HCT116 (cell line): ENCODE measurements at regions not wholly inside any gene's neighbourhood (a gene's known extent, or its start where the extent isn't known, plus 50 kb on each side); places are given as distances from the start of the nearest gene placed in this dataset.

Experiments
- ATAC-seq: fragments of 200-7000 bp; cut with Tn5 transposase; 2 replicates; pipeline ENCODE4 v1.9.1; 2020; ENCODE audit warnings: mild to moderate bottlenecking, moderate library complexity
- BruUV-seq: library from RNA; stranded (reverse); fragments of 400-500 nt; replicated peaks from 2 replicates; lab custom pipeline; 2021; lab: Mats Ljungman, UMichigan
- CTCF ChIA-PET: fragments of 300-600 bp; sonication (Branson Sonifier 250); formaldehyde crosslinking; loops from one replicate; lab custom pipeline; 2021; ENCODE audit warnings: antibody characterized with exemption; lab: Charles Lee
- POLR2A ChIA-PET: fragments of 300-600, 350-600 bp; sonication (Branson Sonifier 250); formaldehyde crosslinking; loops from one replicate; lab custom pipeline; 2021; ENCODE audit warnings: antibody characterized with exemption; lab: Charles Lee
- RAD21 ChIA-PET, 2 experiments: fragments of 300-600 bp; sonication (Branson Sonifier 250); formaldehyde crosslinking; loops; one replicate each; lab custom pipeline; 2023; ENCODE audit warnings: low total read pairs in 2 of 2; ENCODE audit not compliant: uncharacterized antibody in 2 of 2, unreplicated experiment in 2 of 2, low non-redundant PET in 1 of 2; lab: Charles Lee
- DNase-seq: peaks from one replicate; pipeline ENCODE4 v3.0.0-alpha.2; 2010; ENCODE audit warnings: low read depth, low spot score
- H2AFZ ChIP-seq: fragments of 200-600 bp; shearing (Covaris generic), sonication (generic); 2 replicates; pipeline ENCODE4 v1.6.1; 2017; ENCODE audit warnings: low read depth, mixed run types, mixed read lengths, antibody characterized with exemption, low read length; ENCODE audit not compliant: poor library complexity, severe bottlenecking
- H3K27ac ChIP-seq: 2 replicates; pipeline ENCODE4 v1.5.1; 2012; ENCODE audit warnings: low read depth, low read length
- H3K27me3 ChIP-seq: fragments of 200-600 bp; sonication (generic); 2 replicates; pipeline ENCODE4 v1.6.1; 2016; ENCODE audit warnings: mixed run types, low read length, mixed read lengths; ENCODE audit not compliant: insufficient read depth
- H3K36me3 ChIP-seq, 2 experiments: fragments of 200-500 bp in 1 of 2; fragments of 200-600 bp in 1 of 2; sonication (Bioruptor generic) in 1 of 2; sonication (generic) in 1 of 2; 2 replicates each; pipeline versions ENCODE4 v1.5.1 to v1.6.1; 2014 to 2016; ENCODE audit warnings: low read length in 2 of 2, inconsistent platforms in 1 of 2, mixed read lengths in 1 of 2, mixed run types in 1 of 2; ENCODE audit not compliant: insufficient read depth in 2 of 2, control insufficient read depth in 1 of 2
- H3K4me1 ChIP-seq, 2 experiments: fragments of 200-600 bp in 1 of 2; sonication (generic) in 1 of 2; 2 replicates each; pipeline versions ENCODE4 v1.5.1 to v1.6.1; 2012 to 2017; ENCODE audit warnings: low read length in 2 of 2, inconsistent platforms in 1 of 2, mild to moderate bottlenecking in 1 of 2, mixed read lengths in 1 of 2, mixed run types in 1 of 2, moderate library complexity in 1 of 2; ENCODE audit not compliant: insufficient read depth in 2 of 2, control insufficient read depth in 1 of 2
- H3K4me2 ChIP-seq: fragments of 200-600 bp; sonication (generic); 2 replicates; pipeline ENCODE4 v1.6.1; 2017; ENCODE audit warnings: mixed run types, low read length, mixed read lengths
- H3K4me3 ChIP-seq, 2 experiments: fragments of 200-600 bp in 1 of 2; sonication (generic) in 1 of 2; replicated peaks in 1 of 2; 2 replicates each; pipeline ENCODE4 v1.5.1; 2011 to 2016; ENCODE audit warnings: low read length in 2 of 2, control low read depth in 1 of 2, low read depth in 1 of 2, mild to moderate bottlenecking in 1 of 2, mixed read lengths in 1 of 2, mixed run types in 1 of 2
- H3K79me2 ChIP-seq: fragments of 200-600 bp; sonication (generic); 2 replicates; pipeline ENCODE4 v1.6.1; 2017; ENCODE audit warnings: mild to moderate bottlenecking, mixed run types, low read length, moderate library complexity, mixed read lengths; ENCODE audit not compliant: insufficient read depth
- H3K9ac ChIP-seq: fragments of 200-600 bp; sonication (generic); 2 replicates; pipeline ENCODE4 v1.6.1; 2016; ENCODE audit warnings: low read length, mixed read lengths
- H3K9me2 ChIP-seq: fragments of 200-600 bp; sonication (generic), shearing (Covaris generic); 2 replicates; pipeline ENCODE4 v1.6.1; 2017; ENCODE audit warnings: mixed run types, mild to moderate bottlenecking, moderate library complexity; ENCODE audit not compliant: insufficient read depth
- H3K9me3 ChIP-seq, 2 experiments: fragments of 200-500 bp in 1 of 2; fragments of 200-600 bp in 1 of 2; sonication (Bioruptor generic) in 1 of 2; sonication (generic) in 1 of 2; 2 replicates each; pipeline ENCODE4 v1.6.1; 2014 to 2017; ENCODE audit warnings: low read length in 2 of 2, mixed read lengths in 2 of 2, inconsistent platforms in 1 of 2, low read depth in 1 of 2, mild to moderate bottlenecking in 1 of 2, mixed run types in 1 of 2, moderate library complexity in 1 of 2; ENCODE audit not compliant: control insufficient read depth in 1 of 2, insufficient read depth in 1 of 2
- H4K20me1 ChIP-seq: fragments of 200-600 bp; sonication (generic), shearing (Covaris generic); 2 replicates; pipeline ENCODE4 v1.6.1; 2017; ENCODE audit warnings: mixed run types, mild to moderate bottlenecking, moderate library complexity; ENCODE audit not compliant: insufficient read depth
- EGR1 ChIP-seq: IDR thresholded peaks from 2 replicates; pipeline ENCODE4 v1.6.1; 2012; ENCODE audit warnings: low read depth
- ELF1 ChIP-seq: IDR thresholded peaks from 2 replicates; pipeline ENCODE4 v1.6.1; 2012; ENCODE audit warnings: low read depth, borderline replicate concordance
- MAX ChIP-seq: IDR thresholded peaks from 2 replicates; pipeline ENCODE4 v1.6.1; 2012
- POLR2A ChIP-seq: IDR thresholded peaks from 2 replicates; pipeline ENCODE4 v1.7.0; 2011; ENCODE audit warnings: borderline replicate concordance; ENCODE audit not compliant: insufficient read depth, insufficient read length; ENCODE audit errors: extremely low read depth
- REST ChIP-seq: IDR thresholded peaks from 2 replicates; pipeline ENCODE4 v1.6.1; 2012; ENCODE audit warnings: low read depth
- TCF7L2 ChIP-seq: IDR thresholded peaks from 2 replicates; pipeline ENCODE4 v1.7.0; 2011; ENCODE audit warnings: borderline replicate concordance, inconsistent platforms; ENCODE audit not compliant: insufficient read depth, insufficient read length; ENCODE audit errors: extremely low read depth
- intact Hi-C: fragments of 100-400 bp; cut with micrococcal nuclease; formaldehyde crosslinking; loops from 2 replicates; pipeline ENCODE4 v1.10.0; 2022

GRCh38 chr3:87501076-87501475, 224.7 kb upstream of the POU1F1 start (continued):
- no peak for TF ChIP-seq REST
- no peak for TF ChIP-seq ELF1
- no peak for TF ChIP-seq TCF7L2
- TF ChIP-seq POLR2A: no peak
- no peak for TF ChIP-seq EGR1

GRCh38 chr3:87498358-87499080, 222.1 kb upstream of the POU1F1 start:
- ChIA-PET POLR2A (no interaction called here), RAD21 (no interaction called here), CTCF (interaction anchor here (1.4 kb wide), 1 partner anchor 147 kb away, joined by 3 read pairs; no protein-coding TSS in a partner anchor)
- H2AFZ ChIP-seq: no peak overlapping the region
- H3K4me3 ChIP-seq: no peak overlapping the region
- H3K4me1 ChIP-seq: no peaks in the 10 kb centered on the region
- H3K79me2 ChIP-seq: no peaks in the 10 kb centered on the region
- no peaks in the 10 kb centered on the region for H3K9me2 ChIP-seq
- no TSS peak for BruUV-seq
- ATAC-seq (no peak), DNase-seq (no peak)
- H3K36me3 ChIP-seq: no peaks in the 10 kb centered on the region
- H4K20me1 ChIP-seq: no peaks in the 10 kb centered on the region
- no peaks in the 10 kb centered on the region for H3K9me3 ChIP-seq
- TF ChIP-seq MAX: no peak
- intact Hi-C loops: no loop called here
- H3K27ac ChIP-seq: no peak overlapping the region
- no peak overlapping the region for H3K9ac ChIP-seq
- no peaks in the 10 kb centered on the region; the same call in 1 of the 2 replicates for H3K27me3 ChIP-seq
- no peak overlapping the region for H3K4me2 ChIP-seq
